ENCODE measurements at regions not wholly inside any gene's neighbourhood (a gene's known extent, or its start where the extent isn't known, plus 50 kb on each side); places are given as distances from the start of the nearest gene placed in this dataset.
"Not testable (repeated sequence)": the region's sequence is repeated elsewhere in the genome, so short reads cannot be mapped to it uniquely, and the experiment has no call there.

DNA sequence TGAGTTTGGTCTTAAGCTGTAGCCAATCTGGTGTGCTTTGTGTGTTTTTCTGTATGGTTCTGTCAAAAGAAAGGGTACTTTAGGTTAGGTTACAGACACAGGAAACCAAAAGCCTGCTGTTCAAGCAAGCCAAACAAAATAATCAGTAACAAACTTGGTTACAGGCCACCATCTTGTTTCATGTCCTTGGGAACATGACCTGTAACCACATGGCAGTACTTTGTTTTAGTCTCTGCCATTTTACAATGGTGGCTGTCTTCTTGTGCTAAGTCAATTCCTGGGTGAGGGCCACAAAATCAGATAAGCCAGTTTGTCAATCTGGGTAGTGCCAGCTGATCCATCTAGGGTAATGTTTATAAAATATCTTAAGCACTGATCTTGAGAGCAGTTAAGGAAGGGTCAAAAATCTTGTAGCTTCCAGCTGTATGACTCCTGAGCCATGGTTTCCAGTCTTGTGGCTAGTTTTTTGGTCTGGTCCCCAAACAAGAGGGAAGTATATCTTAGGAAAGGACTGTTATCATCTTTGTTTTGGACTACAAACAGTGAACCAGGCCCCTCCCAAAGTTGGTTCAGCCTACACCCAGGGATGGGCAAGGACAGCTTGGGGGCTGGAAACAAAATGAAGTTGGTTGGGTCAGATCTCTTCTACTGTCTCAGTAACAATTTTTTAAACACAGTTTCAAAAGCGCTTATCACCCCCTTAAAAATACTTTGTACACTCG lies 90.0 kb downstream of the IGLL5 start:
- DNase-seq (ENCODE audit: low read depth in 2 of 2): no peak

GRCh38 chr22:22978637-22979036 lies 91.0 kb downstream of the IGLL5 start:
- no peak for DNase-seq (ENCODE audit: low read depth in 2 of 2)

- DNase-seq (ENCODE audit: low read depth in 2 of 2): no peak
Observed at GRCh38 chr22:22979121-22979724, 91.1 kb upstream of the GNAZ start.

- no peak for DNase-seq (ENCODE audit: low read depth in 2 of 2)
Observed at GRCh38 chr22:22979954-22980353, 90.4 kb upstream of the GNAZ start.

- DNase-seq (ENCODE audit: low read depth in 2 of 2): no peak
Observed at GRCh38 chr22:22981670-22982571, 88.4 kb upstream of the GNAZ start.

- no peak for DNase-seq (ENCODE audit: low read depth in 2 of 2)
Observed at GRCh38 chr22:22982616-22983015, 87.7 kb upstream of the GNAZ start.

DNA sequence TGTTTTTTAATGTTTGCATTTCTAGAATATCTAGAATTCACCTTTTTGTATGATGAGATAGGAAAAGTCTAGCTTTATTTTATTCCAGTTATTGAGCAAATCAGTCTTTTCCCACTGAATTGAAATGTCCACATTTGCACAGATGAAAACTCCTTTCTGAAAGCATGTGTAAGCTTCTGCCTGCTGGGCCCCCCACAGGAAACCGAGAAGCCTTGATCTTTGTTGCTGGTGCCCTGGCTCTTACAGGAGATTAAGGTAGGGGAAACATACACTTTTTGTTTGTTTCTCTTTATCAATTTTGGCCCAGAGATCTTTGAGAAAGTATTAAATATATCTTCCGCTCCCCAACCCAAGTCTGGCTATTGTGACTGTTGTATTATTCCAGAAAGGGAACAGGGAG lies 87.2 kb upstream of the GNAZ start:
- no peak for DNase-seq (ENCODE audit: low read depth in 2 of 2)

GRCh38 chr22:22983816-22984215 lies 86.5 kb upstream of the GNAZ start:
- DNase-seq (ENCODE audit: low read depth in 2 of 2): no peak

GRCh38 chr22:22984967-22985366 lies 85.4 kb upstream of the GNAZ start:
- DNase-seq (ENCODE audit: low read depth in 2 of 2): no peak

DNA sequence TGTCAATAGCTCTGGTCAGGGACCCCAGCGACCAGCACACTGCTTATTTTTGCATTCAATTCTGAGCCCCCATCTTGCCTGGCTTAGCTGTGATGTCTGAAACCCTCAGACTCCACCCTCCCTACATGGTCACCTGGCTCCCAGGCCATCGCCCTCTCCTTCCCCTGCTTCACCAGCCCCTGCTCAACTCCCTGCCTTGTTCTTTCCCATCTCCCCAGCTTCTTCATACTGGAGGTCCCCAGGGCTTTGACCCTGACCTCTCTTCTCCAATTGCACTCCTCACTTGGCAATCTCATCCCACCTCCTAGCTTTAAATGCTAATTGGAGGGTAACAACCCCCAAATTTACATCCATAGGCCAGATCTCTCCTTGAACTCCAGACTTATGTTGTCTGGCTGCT lies 84.3 kb upstream of the GNAZ start:
- no peak for DNase-seq (ENCODE audit: low read depth in 2 of 2)

GRCh38 chr22:22986640-22987039 lies 83.7 kb upstream of the GNAZ start:
- DNase-seq (ENCODE audit: low read depth in 2 of 2): no peak

DNA sequence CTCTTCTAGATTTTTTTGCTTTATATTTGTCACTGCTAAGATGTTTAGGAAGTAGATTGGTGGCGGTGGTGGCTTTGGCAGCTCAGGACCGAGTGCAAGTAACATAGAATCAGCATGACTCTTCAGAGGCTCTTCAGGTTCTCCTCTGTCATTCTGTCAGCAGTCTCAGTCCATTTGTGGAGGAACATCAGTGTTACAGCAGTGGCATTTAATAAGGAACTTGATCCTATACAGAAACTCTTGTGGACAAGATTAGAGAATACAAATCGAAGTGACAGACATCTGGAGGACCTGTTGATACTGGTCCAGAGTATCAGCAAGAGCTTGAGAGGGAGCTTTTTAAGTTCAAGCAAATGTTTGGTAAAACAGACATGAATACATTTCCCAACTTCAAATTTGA lies 82.2 kb upstream of the GNAZ start:
- no peak for DNase-seq (ENCODE audit: low read depth in 2 of 2)

GRCh38 chr22:22988785-22989184 lies 81.5 kb upstream of the GNAZ start:
- no peak for DNase-seq (ENCODE audit: low read depth in 2 of 2)

- no peak for DNase-seq (ENCODE audit: low read depth in 2 of 2)
Observed at GRCh38 chr22:22989856-22990255, 80.5 kb upstream of the GNAZ start.

DNA sequence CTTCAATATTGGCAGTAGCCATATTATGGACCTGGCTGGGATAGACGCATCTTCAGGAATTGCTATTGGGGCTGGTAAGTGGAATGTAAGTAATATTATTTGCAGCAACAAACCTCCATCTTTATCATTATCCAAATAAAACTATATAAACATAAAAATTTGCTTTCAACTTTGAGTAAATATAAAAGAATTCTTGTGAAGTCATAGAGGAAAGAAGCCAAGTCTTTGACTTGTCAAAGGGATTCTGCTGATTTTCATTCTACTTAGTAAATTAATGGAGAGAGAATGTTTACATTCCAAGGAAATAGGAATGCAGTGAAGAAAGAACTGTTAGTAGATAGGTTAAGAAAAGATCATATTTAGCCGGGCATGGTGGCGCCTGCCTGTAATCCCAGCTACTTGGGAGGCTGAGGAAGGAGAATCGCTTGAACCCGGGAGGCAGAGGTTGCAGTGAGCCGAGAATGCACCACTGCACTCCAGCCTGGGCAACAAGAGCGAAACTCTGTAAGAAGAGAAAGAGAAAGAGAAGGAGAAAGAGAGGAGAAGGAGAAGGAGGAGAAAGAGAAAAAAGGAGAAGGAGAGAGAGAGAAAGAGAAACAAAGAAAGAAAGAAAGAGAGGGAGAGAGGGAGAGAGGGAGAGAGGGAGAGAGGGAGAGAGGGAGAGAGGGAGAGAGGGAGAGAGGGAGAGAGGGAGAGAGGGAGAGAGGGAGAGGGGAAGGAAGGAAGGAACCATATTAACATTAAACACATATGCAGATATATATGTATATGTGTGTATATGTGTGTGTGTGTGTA lies 79.4 kb upstream of the GNAZ start:
- not testable (repeated sequence) for DNase-seq (ENCODE audit: low read depth in 2 of 2)

- DNase-seq (ENCODE audit: low read depth in 2 of 2): no peak
Observed at GRCh38 chr22:22992474-22992873, 77.8 kb upstream of the GNAZ start.

DNA sequence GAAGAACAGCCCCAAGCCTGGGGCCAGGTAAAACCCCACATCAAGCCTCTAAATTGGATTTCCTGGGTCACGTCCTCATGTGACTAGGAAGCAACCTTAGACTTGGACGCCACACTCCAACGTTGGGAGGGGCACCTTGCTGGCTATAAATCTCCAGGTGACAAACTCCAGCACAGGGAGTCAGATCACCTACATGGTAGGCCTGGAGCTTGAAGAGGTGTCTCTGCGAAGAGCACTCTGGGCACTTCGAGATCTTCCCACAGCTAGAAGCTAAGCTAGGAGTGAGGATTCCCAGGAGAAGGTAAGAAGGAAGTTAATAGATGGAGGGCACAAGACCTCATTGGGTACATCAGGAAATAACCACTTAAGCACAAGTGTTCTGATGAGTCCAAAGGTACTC lies 77.1 kb upstream of the GNAZ start:
- no peak for DNase-seq (ENCODE audit: low read depth in 2 of 2)

GRCh38 chr22:22995166-22995565 lies 75.2 kb upstream of the GNAZ start:
- no peak for DNase-seq (ENCODE audit: low read depth in 2 of 2)

DNA sequence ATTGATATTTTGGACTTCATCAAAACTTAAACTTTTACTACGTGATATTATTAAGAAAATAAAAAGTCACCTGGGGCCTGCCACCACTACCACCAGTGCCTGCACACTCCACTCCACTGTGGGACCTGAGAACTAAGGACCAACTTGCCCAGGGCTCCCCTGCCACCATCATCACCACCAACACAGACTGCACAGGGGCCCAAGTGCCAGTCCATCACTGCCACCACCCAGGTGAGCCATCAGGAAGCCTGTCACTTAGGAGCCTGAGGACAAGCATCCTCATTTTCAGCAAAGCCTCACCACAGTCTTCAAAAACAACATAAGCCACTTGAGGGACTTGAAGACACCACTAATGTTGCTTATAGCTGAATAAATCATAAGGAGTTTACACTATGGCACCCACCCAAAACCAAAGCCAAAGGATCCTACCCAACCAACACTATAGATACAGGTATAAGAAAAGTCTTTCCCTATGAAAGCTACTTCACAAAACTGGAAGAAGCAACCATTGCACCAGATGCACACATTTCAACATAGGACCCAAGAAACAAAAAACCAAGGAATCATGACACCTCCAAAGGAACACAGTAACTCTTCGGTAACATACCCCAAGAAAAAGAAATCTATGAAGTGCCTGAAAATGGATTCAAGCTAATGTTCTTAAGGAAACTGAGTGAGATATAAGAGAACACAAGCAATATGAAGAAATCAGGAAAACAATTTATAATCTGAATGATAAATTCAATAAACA lies 73.6 kb upstream of the GNAZ start:
- DNase-seq (ENCODE audit: low read depth in 2 of 2): no peak

DNA sequence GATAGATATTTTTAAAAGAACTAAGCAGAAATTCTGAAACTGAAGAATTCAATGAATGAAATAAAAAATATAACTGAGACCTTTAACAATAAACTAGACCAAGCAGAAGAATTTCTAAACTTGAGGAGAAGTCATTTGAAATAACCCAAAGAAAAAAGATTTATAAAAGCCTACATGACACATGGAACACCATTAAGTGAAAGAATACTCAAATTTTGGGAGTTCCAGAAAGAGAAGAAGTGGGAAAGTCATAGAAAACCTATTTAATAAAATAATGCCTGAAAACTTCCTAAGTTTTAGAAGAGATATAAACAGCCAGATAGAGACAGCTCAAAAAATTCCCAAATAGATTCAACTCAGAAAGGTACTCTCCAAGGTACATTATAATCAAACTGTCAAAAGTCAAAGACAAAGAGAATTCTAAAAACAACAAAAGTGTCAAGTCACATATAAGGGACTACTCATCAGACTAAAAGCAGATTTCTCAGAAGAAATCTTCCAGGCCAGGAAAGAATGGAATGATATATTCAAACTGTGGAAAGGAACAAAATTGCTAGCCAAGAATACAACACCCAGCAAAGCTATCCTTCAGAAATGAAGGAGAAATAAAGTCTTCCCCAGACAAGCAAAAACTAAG lies 72.9 kb upstream of the GNAZ start:
- no peak for DNase-seq (ENCODE audit: low read depth in 2 of 2)

GRCh38 chr22:22997988-22998387 lies 72.3 kb upstream of the GNAZ start:
- no peak for DNase-seq (ENCODE audit: low read depth in 2 of 2)

All from stimulated activated CD8-positive, alpha-beta memory T cell treated with anti-CD3 and anti-CD28 coated beads, Interleukin-2, amount 100 ng/mL, for 48 hours (primary cell).